GM12865 (cell line): ENCODE measurements at regions not wholly inside any gene's neighbourhood (a gene's known extent, or its start where the extent isn't known, plus 50 kb on each side); places are given as distances from the start of the nearest gene placed in this dataset.

Source experiments
- DNase-seq: peaks from one replicate; pipeline ENCODE4 v3.0.0; 2010; ENCODE audit warnings: low read depth
- H3K4me3 ChIP-seq: 2 replicates; pipeline ENCODE4 v1.5.1; 2011; ENCODE audit warnings: mild to moderate bottlenecking, low read depth, low read length, control low read depth
- TF ChIP-seq, protein P1 (sequence below): IDR thresholded peaks from 2 replicates; pipeline ENCODE4 v1.5.1; 2011; ENCODE audit warnings: low read length, control low read depth, low read depth, inconsistent platforms; ENCODE audit not compliant: insufficient read depth; ENCODE audit errors: missing control alignments

DNA sequence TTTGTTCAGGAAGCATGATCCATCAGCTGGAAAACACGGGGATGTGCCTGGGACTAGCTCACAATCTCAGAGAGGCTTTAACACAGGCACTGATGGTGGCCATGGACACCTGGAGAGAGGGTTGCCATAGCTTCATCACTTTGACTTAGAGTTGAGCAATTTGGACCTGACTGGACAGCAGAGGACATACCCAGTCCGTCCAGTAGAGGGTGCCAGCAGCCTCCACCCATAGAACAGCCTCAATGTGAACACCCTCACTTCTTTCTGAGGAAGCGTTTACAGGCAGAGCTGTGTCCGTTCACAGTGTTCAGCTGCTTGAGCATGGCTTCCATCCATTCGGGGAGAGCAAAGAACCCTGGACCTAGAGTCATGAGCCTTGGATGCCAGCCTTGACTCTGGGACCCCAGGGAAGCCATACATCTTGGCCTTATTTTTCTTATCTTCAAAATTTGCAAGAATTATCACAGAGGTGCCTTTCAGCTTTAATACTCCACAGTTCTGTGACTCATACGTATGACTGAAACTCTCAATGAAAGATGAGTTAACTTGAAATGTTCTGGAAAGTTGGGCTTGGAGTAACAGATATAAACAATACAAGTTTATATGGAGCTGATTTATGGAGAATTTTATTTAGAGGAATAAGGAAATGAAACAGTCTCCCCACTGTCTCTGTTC lies 302.9 kb upstream of the PODXL start:
- no peak overlapping the region for H3K4me3 ChIP-seq
- DNase-seq: peak; percentile 61
- TF ChIP-seq, protein P1, sequence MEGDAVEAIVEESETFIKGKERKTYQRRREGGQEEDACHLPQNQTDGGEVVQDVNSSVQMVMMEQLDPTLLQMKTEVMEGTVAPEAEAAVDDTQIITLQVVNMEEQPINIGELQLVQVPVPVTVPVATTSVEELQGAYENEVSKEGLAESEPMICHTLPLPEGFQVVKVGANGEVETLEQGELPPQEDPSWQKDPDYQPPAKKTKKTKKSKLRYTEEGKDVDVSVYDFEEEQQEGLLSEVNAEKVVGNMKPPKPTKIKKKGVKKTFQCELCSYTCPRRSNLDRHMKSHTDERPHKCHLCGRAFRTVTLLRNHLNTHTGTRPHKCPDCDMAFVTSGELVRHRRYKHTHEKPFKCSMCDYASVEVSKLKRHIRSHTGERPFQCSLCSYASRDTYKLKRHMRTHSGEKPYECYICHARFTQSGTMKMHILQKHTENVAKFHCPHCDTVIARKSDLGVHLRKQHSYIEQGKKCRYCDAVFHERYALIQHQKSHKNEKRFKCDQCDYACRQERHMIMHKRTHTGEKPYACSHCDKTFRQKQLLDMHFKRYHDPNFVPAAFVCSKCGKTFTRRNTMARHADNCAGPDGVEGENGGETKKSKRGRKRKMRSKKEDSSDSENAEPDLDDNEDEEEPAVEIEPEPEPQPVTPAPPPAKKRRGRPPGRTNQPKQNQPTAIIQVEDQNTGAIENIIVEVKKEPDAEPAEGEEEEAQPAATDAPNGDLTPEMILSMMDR: peak; percentile 94

- TF ChIP-seq, protein P1: no peak
- no peak for DNase-seq
- no peak overlapping the region for H3K4me3 ChIP-seq
Observed at GRCh38 chr7:131858611-131859010, 302.2 kb upstream of the PODXL start.

- no peak for DNase-seq
- TF ChIP-seq, protein P1: no peak
- no peak overlapping the region for H3K4me3 ChIP-seq
Observed at GRCh38 chr7:131849472-131849871, 293.0 kb upstream of the PODXL start.

DNA sequence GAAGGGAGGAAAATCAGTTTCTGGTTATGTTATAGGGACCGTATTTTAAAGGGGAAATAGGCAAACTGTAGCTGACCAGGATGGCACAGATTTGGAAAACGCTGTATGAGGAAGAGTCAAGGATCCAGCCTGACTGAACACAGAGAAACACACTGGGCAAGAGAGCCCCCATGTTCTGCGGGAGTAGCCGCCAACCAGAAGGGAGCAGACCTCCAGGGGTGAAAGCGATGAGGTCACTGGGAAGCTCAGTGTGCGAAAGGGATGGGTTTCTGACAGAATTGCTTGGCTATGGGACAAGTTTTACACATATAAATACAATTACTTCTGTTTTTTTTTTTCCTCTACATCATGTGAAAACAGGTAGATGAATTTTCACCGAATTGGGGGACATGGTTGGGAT lies 291.6 kb upstream of the PODXL start:
- no peak overlapping the region for H3K4me3 ChIP-seq
- TF ChIP-seq, protein P1: no peak
- DNase-seq: no peak

DNA sequence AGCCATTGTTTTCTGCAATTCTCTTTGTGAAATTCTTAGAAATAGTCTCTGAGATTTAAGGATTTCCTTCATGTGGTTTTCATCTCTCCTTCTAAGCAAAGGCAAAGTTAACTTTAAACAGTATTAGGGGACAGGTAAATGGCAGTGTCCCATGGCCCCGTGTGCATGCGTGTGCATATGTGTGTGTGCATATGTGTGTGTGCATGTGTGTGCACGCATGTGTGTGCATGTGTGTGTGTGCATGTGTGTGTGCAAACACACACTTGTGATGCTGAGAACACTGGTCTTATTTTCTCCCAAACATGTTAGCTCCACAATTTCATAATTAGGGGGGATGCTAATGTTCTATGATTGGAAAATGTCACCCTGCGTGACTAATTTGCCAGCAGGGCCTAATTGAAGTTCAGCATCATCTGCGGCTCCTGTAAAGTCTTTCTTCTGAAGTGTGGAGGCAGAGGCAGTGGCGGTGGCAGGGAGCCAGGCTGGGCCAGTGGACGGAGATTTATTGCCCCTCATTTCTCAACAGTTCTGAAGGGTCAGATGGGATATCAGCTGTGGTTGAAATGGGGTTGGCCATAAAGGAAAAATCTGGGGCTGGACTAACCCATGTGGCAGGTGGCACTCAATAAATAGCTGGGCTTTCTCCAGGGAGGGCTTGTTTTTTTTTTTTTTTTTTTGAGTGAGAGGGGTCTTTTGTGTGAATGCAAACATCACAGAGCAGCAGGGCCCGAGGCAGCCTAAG lies 289.3 kb upstream of the PODXL start:
- H3K4me3 ChIP-seq: no peak overlapping the region
- DNase-seq: no peak
- TF ChIP-seq, protein P1: no peak

- no peak overlapping the region for H3K4me3 ChIP-seq
- TF ChIP-seq, protein P1: no peak
- DNase-seq: no peak
Observed at GRCh38 chr7:131844369-131844768, 287.9 kb upstream of the PODXL start.
